NB4 (cell line): ENCODE measurements at regions not wholly inside any gene's neighbourhood (a gene's known extent, or its start where the extent isn't known, plus 50 kb on each side); places are given as distances from the start of the nearest gene placed in this dataset.

Source experiments
- DNase-seq: peaks from one replicate; pipeline ENCODE4 v3.0.0; 2010; ENCODE audit warnings: low read depth
- H3K4me3 ChIP-seq: one replicate; pipeline ENCODE4 v1.5.1; 2011; ENCODE audit warnings: mild to moderate bottlenecking, low read depth, low read length, moderate library complexity
- CTCF ChIP-seq: IDR thresholded peaks from one replicate; pipeline ENCODE4 v1.5.1; 2012; ENCODE audit warnings: low read depth, low read length
- MAX ChIP-seq: IDR thresholded peaks from 2 replicates; pipeline ENCODE4 v1.6.1; 2011; ENCODE audit warnings: low read depth, low read length
- MYC ChIP-seq: IDR thresholded peaks from 2 replicates; pipeline ENCODE4 v1.6.1; 2011; ENCODE audit warnings: low read depth, low read length
- POLR2A ChIP-seq: IDR thresholded peaks from 2 replicates; pipeline ENCODE4 v1.6.1; 2011; ENCODE audit warnings: mild to moderate bottlenecking; ENCODE audit not compliant: insufficient read length; ENCODE audit errors: extremely low read depth

- H3K4me3 ChIP-seq: no peak overlapping the region
- DNase-seq: peak; percentile 20
- TF ChIP-seq MAX (no peak), POLR2A (no peak), CTCF (no peak), MYC (no peak)
Measured at GRCh38 chr4:87732033-87732765, 67.2 kb upstream of the IBSP start.

- DNase-seq: no peak
- no peak for TF ChIP-seq MYC
- TF ChIP-seq CTCF: no peak
- no peak for TF ChIP-seq MAX
- TF ChIP-seq POLR2A: no peak
- H3K4me3 ChIP-seq: no peak overlapping the region
Measured at GRCh38 chr4:87734084-87734483, 65.3 kb upstream of the IBSP start.

GRCh38 chr4:87734936-87735335 lies 64.4 kb upstream of the IBSP start:
- TF ChIP-seq MAX (no peak), CTCF (no peak), MYC (no peak), POLR2A (no peak)
- no peak for DNase-seq
- H3K4me3 ChIP-seq: no peak overlapping the region

GRCh38 chr4:87738483-87738882 lies 60.9 kb upstream of the IBSP start:
- TF ChIP-seq MYC (no peak), MAX (no peak), CTCF (no peak), POLR2A (no peak)
- H3K4me3 ChIP-seq: no peak overlapping the region
- DNase-seq: peak; percentile 12

- DNase-seq: no peak
- no peak overlapping the region for H3K4me3 ChIP-seq
- TF ChIP-seq CTCF: no peak
- TF ChIP-seq MYC: no peak
- TF ChIP-seq POLR2A: no peak
- no peak for TF ChIP-seq MAX
Measured at GRCh38 chr4:87739494-87739893, 59.9 kb upstream of the IBSP start.
